Fibroblast of skin of scalp (primary cell): ENCODE measurements at regions not wholly inside any gene's neighbourhood (a gene's known extent, or its start where the extent isn't known, plus 50 kb on each side); places are given as distances from the start of the nearest gene placed in this dataset.
A peak's percentile ranks its signal among the peaks of the same experiment; 100 is the strongest.

Source experiments
- DNase-seq: peaks from one replicate; pipeline ENCODE4 v3.0.0-alpha.2; 2013

GRCh38 chr1:111556325-111557037, 53.0 kb upstream of the ADORA3 start:
- DNase-seq, result no peak

GRCh38 chr1:111559736-111560279, 56.4 kb upstream of the ADORA3 start:
- peak; percentile 42 for DNase-seq

GRCh38 chr1:111561328-111561727, 57.9 kb upstream of the ADORA3 start:
- DNase-seq, result no peak

GRCh38 chr1:111563619-111564018, 56.0 kb upstream of the RAP1A start:
- peak; percentile 40 for DNase-seq

- DNase-seq, result peak; percentile 65
Observed at GRCh38 chr1:111565079-111565478, 54.5 kb upstream of the RAP1A start.

- no peak for DNase-seq
Observed at GRCh38 chr1:111565968-111566367, 53.6 kb upstream of the RAP1A start.

- DNase-seq, result no peak
Observed at GRCh38 chr1:111568160-111568647, 51.4 kb upstream of the RAP1A start.
